Hindlimb muscle (tissue), 1 donor: ENCODE measurements at regions not wholly inside any gene's neighbourhood (a gene's known extent, or its start where the extent isn't known, plus 50 kb on each side); places are given as distances from the start of the nearest gene placed in this dataset.

Source experiments
- DNase-seq: peaks from one replicate; pipeline ENCODE4 v3.0.0-alpha.2; 2013

DNA sequence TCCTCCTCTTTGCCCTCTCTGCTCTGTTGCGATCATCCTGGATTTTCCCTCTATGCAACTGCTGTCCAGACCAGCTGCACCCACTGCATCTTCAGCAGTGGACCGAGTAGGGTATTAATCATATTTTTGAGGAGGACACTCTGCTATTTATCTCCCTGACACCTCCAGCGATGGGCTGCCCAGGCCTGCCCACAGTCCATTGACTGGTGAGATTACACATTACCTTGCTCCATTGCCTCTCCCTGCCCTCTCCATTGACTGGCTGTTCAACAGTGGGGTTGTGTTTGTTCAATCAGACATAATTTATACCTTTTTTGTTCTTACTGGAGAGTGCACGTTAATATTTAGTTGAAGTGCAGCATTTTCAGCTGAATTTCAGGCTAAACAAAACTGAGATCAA, 559.3 kb upstream of the ARRDC4 start:
- no peak for DNase-seq

DNA sequence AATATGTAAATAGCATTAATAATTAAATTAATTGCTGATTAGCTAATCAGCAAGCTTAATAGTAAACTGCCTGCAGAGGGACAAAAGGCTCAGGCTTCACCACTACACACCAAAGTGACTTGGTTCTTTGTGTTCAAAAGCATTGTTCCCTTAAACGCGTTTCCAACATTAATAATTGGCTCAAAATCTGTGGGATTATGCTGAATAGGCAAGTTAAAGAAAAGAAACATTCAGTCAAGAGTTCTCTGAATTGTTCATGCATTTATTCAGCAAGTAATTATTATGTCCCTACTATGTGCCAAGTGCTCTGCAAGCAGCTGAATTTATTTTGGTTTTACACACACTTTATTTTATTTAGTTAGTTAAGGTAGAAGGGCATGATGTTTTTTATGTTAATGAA, 558.5 kb upstream of the ARRDC4 start:
- DNase-seq = no peak

DNA sequence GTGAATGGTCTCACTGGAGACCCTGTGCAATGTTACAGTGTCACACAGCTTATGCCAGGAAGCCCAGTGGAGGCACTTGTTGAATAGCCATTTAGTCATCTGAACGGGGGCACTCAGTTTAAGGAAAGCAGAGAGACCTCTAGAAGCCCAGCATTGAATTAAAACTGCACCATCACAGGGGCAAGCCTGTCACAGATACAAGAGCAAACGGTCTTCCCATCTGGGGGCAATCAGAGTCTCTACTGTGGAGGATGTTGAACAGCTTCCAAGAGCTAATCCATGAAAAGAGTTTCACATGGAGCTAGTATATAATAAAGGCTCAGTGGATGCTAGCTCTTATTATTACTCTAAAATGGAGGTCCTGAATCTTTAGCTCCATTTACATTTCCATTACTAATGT, 553.7 kb upstream of the ARRDC4 start:
- DNase-seq = no peak

DNA sequence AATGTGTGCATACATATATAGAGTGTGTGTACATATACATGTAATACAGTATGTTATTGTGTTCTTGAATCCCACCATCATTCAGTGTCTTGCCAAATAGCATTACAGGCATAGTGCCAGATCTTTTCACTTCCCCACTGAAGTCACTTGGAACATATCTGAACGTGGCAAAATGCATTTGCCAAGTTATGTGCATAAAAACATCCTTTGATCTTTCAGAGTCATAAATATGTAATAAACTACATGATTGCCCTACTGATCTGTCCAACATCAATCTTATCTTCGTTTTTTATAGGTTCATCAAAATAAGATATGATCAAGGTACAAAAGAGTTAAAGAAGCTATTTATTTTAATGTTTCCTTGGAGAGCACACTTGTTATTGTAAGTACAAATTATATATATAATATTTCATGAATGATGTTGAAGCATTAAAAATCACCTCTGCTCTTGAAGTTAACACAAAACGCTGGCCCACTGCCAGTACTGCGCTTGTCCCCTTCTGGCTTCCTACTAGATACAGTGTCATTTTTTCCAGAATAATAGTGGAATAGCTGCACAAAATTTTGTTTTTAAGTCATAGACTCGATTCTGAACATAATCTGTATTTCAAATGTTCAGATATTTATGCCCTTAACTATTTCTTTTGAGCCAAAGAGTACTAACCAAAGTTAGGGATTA, 549.5 kb upstream of the ARRDC4 start:
- no peak for DNase-seq

DNA sequence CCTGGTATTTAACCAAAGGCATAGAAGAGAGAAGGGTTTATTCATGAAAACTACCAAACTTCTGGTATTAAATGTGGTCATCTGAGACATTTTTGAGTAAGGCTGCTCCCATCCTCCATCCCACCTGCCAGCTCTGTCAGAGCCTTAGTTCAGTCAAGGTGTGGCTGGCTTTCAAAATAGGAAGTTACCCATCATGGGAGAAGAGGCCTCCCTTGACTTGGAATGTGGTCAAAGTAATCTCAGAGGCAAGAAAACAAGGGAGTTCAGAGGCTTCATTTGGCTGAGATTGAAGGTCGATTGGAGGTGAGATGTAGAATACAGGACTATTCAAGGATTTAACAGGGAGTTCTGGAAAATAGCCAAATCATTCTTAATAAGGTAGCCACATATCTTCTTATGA, 540.4 kb upstream of the ARRDC4 start:
- no peak for DNase-seq

DNA sequence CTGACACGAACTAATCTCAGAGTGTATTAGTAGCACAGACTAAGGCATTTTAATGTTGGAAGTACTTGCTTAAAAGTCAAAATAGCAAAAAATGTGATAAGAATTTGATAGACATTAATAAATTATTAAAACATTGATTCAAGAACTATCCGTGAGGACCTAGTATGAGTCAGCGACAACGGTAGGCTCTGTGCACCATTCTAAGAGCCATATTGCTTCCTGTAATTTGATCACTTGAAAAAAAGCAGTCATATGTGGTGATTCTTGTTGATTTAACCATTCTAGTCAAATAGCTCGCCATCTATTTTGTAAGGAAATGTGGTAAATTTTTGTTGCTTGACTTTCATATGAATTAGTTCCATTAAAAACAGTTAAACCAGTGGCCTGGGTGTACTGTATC, 534.9 kb upstream of the ARRDC4 start:
- DNase-seq = no peak

DNA sequence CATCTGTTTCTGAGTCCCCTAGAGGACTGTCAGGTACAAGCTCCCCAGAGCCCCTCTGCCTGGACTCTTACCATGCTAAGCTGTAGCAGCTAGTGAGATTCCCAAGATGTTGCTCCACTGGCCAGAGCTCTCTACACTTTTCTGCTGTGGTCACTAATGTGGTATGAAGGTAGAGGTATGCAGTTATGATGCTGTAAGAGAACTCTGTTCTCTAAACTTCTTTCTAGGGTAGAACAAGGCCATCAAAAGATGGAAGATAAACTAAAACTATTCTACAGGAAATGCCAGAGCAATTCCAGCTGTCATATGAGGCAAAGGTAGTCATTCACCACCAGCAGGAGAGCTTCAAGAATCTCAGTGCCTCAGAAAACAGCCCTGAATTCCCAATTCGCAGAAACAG, 517.4 kb upstream of the ARRDC4 start:
- DNase-seq = no peak

DNA sequence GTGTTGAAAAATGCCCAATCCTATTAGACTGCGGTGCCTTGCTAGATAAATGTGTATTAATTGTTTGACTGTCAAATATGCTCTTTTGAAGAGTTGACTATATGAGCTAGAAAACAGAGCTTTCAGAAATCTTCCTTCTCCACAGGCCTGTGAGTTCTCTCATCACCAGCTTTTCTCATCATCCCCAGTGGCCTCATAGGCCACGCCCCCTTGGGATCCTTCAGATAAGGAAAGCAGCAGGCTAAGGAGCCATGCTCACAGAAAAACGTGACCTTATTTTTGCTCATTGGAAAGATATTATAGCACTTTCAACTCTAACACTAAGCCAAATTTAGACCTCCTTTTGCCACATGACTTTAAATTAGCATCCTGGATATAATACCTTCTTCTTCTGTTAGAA, 514.4 kb upstream of the ARRDC4 start:
- no peak for DNase-seq

DNA sequence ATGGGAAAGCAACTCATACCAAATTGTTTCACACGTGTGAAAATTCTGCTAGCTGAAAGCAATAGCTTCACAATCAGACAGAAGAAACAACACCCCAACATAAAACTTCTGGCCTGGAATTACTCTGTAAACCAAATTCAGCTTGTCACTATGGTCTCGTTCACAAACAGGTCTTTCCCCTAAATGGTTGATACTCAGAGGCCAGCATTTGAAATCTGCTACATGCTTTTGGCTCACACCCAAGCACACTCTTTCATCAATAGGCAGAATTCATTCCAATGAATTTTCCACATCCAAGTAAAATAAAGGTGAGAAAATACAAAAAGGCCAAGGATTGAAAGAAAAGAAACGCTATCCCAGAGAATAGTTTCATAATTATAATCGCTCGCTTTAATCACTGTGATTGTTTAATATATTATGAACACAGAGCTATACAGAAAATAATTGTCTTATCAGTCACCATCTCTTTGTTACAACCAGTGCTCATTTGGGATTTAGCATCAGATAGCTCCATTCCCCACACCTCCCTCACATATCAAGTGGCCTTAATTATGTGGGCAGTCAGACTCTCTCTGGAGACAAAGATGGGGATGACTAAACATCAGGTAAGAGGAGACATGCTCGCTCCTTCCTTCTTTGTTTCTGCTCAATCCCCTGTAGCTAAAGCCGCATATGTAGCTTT, 503.8 kb upstream of the ARRDC4 start:
- no peak for DNase-seq

DNA sequence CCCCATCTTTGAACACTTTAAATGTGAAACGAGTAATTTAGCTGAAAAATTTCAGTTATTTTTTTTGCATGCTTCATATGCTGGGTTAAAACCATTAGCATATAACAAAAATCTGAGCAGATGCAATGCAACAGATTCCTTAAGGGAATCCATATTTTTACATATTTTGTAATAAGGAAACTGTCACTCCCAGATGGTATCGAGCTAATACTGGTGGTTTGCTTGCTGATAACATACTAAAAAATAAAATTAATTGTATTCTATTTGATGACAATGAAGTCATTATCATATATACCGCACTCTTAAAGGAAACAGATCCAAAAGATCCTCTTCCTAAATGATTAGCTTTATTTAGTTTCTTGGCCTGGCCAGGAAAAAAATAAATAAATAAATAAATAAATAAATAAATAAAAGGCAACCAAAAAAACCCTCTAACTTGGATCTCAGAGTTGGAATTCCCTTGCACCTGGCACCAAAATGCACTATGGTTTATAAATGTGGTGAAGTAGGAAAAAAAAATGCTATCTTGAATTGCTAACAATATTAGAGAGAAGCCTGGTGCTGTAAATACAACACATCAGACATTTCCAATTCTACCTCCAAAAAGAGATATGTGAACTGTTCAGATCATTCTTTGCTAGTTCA, 503.2 kb upstream of the ARRDC4 start:
- DNase-seq = no peak

DNA sequence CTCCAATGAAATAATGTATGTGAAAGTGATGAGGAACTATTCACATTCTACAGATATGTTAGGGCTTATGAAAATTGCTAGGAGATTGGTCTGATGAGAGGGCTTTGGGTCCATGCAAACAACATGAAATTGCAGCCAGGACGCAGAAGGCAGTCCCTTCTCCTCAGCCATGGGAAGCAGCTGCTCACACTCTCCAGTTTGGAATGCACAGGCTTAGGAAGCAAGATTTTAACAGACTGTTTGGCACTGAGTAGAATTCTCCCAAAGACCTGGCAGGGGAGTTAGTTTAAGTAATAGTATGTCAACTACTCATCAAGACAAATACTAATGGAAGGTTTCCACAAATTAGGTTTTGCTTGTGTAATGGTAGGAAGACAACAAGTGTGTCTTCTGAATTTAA, 500.7 kb upstream of the ARRDC4 start:
- DNase-seq = no peak

DNA sequence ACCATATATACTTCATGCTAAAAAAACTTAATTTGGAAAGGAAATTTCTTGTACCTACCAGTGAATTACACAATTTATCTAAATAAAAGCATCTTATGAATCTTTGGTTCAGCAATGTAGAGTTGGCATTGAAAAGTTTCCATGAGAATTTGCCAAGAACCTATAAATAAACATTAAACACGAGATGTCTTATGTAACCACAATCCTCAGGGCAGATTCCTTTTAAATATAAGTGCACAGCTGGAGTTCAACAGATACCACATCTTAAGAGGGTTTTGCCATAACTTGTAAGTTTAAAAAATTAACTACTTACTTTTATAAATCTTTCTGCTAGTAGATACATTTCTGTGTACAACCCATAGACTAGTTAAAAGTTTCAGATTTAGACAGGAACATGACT, 499.3 kb upstream of the ARRDC4 start:
- peak; percentile 10 for DNase-seq

DNA sequence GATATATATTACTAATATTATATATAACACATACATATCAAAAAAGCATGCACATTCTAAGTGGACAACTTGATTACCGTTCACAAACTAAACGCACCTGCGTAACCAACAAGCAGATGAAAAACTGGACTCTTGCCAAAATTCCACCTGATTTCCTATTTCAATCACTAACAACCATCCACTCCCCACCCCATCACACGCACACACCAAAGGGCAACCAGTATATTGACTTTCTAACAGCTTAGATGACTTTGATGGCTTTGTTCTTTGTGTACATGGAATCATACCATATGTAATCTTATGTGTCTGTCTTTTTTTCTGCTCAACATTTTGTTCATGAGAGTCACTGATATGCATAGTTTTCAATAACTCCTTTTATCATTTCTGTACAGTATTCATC, 496.8 kb upstream of the ARRDC4 start:
- no peak for DNase-seq

DNA sequence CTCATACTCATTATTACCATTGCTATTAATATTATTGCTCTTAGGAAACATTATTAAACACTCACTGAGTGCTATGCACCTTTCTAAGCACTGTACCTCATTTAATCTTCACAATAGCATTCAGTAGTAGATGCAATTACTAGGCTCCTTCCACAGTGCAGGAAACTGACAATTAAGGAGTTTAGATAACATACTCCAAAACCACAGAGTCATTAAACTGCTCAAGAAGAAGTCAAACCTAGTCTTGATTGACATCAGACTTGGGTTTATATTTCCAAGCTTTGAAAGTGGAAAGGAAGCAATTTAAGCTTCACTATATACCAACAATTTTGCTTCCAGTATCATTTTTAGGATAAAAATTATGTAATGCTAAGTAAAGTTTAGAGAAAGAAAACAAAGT, 490.1 kb upstream of the ARRDC4 start:
- no peak for DNase-seq

DNA sequence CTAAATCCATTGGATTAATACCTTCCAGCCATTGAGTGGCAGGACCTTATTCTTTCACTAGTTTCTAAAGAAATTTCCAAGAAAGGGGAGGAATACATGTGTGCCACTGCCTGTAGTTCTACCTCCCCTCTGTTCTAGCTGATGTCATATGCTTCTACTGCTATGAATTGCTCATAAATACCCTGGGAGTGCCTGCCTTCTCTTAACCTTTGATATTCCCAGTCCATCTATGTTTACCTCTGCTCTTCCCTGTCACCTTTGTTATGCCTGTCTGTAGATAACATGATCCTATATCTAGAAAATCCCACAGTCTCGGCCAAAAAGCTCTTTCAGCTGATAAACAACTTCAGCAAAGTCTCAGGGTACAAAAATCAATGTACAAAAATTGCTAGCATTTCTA, 486.9 kb upstream of the ARRDC4 start:
- DNase-seq = no peak

DNA sequence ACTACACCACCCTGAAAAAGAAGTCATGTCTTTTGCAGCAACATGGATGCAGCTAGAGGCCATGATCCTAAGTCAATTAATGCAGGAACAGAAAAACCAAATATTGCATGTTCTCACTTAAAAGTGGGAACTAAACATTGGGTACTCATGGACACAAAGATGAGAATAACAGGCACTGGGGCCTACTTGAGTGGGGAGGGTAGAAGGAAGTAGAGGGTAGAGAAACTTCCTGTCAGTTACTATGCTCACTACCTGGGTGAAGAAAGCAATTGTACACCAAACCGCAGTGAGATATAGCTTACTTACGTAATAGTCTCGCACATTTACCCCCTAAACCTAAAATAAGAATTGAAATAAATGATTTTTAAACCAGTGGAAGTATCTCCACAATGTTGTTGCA, 480.5 kb upstream of the ARRDC4 start:
- DNase-seq = no peak

DNA sequence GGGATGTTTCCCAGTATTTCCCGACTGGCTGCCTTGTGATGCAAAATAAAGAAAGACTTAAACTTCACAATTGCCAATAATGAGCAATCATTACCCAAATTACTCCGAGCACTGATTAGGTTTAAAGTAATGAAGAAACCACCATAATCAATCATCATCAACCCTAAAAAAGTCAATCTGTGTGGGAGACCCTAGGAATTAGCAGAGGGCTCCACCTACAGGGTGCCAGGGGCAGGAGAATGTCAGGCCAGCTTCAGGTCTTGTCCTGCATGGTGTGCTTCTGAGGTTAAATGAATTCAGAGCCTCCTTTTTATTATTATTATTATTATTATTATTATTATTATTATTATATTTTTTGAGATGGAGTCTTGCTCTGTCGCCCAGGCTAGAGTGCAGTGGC, 478.0 kb upstream of the ARRDC4 start:
- DNase-seq = no peak

DNA sequence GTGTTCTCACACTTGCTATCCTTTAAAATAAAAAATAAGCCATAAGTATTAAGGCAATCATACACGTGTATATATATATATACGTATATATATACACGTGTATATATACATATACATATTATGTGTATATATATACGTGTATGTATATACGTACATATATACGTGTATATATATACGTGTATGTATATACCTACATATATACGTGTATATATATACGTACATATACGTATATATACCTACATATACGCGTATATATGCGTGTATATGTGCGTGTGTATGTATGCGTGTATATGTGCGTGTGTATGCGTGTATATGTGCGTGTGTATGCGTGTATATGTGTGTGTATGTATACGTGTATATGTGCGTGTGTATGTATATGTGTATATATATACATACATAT, 477.3 kb upstream of the ARRDC4 start:
- no peak for DNase-seq

DNA sequence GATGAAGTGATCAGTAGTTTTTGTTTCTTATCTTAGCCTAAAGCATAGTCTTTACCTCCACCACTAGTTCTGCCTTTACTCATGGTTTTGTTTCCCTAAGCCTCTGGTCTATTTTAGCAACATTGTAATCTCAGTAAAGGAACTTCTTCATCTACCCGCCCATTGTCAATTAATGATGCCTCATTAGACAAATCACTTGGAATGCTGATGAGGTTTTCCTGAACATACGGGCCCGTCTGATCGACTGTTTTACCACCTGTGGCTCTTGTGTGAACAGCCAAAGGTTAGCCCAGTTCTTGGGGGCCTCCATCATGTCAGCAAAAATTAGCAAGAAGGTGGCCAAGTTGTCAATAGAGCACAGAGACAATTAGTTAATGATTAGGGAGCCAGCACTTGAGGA, 470.1 kb upstream of the ARRDC4 start:
- no peak for DNase-seq

DNA sequence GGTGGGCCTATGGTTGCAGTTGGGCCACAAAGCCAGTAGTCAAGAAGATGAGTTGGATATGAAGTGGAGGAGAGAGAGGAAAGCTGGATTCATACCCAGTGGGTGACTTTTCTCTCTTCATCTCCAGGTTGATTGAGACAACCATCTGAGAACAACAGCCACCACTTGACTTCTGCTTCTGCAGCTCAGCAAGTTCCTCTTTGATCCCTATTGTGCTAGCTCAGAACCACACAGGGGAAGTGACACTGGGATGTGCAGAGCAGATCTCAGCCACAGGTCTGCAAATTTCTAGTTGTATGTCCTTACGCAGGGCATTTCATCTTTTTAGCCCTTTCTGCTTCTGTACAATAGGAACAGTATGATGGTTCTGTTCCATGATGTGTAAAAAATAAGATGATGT, 459.2 kb upstream of the ARRDC4 start:
- no peak for DNase-seq

DNA sequence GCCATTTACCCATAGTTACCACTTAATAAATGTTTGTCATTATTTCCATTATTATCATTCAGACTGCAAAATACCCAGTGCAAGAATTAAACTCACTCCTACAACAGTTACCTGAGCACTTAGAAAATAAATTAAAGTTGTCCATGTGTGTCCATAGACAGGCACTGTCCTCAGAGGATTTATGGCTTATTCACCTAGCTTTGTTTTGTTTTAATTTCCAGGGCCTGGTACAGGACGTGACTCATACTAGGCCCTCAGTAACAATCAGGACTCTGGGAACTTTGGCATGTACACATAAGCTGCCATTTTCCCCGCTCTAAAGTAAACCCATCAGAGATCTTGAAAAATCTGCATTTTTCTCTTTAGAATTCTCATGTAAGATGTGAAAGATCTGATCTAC, 458.5 kb upstream of the ARRDC4 start:
- DNase-seq = no peak

DNA sequence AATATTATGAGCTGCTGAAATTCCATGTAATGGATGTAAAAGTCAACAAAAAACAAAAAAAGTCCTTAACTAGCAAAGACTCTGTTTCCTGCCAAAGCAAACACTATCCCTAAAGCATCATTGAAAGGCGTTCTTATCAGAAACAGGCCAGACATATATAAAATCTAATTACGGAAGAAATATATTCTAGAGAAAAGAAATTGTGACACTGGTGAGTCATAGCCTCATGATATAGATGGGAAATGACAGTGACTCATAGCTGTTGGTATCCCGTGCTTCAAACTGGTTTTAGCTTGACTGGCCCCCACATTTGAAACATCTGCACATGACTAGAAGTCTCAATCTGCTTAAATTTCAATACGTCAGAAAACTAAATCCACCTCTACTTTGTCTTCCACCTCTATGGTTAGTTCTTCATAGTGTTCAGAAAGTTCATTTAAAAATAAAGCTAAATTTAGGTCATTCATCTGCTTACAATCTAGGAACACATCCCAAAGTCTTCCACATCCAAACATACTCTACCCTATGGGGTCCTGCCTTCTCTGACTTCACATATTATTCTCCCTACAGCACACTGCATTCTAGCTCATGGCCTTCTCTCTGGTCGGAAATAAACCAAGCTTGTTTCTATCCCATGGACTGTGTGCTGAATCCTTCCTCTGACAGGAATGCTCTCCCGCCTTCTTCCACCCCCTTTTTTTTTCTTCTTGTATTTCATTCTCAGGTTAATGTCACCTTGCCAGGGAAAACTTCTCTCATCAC, 456.3 kb upstream of the ARRDC4 start:
- DNase-seq = no peak

DNA sequence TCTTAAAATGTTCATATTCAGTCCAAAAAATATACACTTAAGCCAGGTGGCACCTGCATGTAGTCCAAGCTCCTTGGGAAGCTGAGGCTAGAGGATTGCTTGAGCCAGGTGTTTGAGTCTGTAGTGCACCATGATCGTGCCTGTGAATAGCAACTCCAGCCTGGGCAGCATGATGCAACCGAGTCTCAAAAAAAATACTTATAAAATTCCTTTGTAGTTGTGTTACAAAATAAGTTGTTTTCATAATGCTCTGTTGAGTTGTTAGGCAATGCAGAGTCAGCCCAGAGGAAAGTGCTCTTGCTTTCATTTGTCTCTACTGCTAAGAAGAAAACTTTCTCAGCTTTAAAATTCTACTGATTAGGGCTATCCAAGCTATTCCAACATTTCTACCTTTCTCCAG, 442.8 kb upstream of the ARRDC4 start:
- DNase-seq = no peak

DNA sequence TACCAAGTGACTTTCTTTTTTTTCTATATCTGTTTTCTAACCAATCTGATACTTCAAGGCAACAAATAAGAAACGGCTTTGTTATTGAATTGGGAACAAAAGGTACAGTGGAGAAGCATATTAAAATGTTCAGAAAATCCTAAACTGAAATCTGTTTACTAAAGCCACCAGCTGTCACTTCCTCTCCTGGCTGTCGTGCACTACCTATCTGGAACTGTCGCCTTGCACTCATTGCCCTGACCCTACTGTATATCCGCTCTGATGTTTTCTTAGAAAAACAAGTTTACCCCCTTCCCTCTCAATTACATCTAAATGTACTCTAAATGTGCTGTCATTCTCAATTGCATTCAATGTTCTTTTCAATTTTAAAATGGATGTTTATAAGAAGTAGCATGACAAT, 439.8 kb upstream of the ARRDC4 start:
- DNase-seq = no peak
